Neural cell (in vitro differentiated cells): ENCODE measurements at regions not wholly inside any gene's neighbourhood (a gene's known extent, or its start where the extent isn't known, plus 50 kb on each side); places are given as distances from the start of the nearest gene placed in this dataset.

Experiments
- H2AFZ ChIP-seq: fragments of 200-600, 300-800 bp; sonication (generic), shearing (Covaris generic); 2 replicates; pipeline ENCODE4 v1.6.0; 2014; ENCODE audit warnings: low read depth, mild to moderate bottlenecking, antibody characterized with exemption, low read length, moderate library complexity
- H3F3A ChIP-seq: fragments of 200-600 bp; shearing (Covaris generic); 2 replicates; pipeline ENCODE4 v1.6.1; 2016; ENCODE audit warnings: mild to moderate bottlenecking, moderate library complexity, mixed read lengths, antibody characterized with exemption, low read length; ENCODE audit not compliant: insufficient read depth, poor library complexity, severe bottlenecking
- H3K27ac ChIP-seq: fragments of 200-600, 300-800 bp; sonication (generic), shearing (Covaris generic); 2 replicates; pipeline ENCODE4 v1.5.1; 2014; ENCODE audit warnings: mild to moderate bottlenecking, low read length, moderate library complexity
- H3K27me3 ChIP-seq: fragments of 300-800, 200-600 bp; sonication (generic), shearing (Covaris generic); 2 replicates; pipeline ENCODE4 v1.6.0; 2014; ENCODE audit warnings: mild to moderate bottlenecking, low read depth, low read length, moderate library complexity; ENCODE audit not compliant: insufficient read depth
- H3K36me3 ChIP-seq: fragments of 300-800, 200-600 bp; sonication (generic), shearing (Covaris generic); 2 replicates; pipeline ENCODE4 v1.5.1; 2014; ENCODE audit warnings: mild to moderate bottlenecking, antibody characterized with exemption, low read length, moderate library complexity; ENCODE audit not compliant: insufficient read depth
- H3K4me2 ChIP-seq: fragments of 300-800, 200-600 bp; sonication (generic), shearing (Covaris generic); 2 replicates; pipeline ENCODE4 v1.6.0; 2014; ENCODE audit warnings: mild to moderate bottlenecking, low read length
- H3K4me3 ChIP-seq: fragments of 300-800, 200-600 bp; sonication (generic), shearing (Covaris generic); 2 replicates; pipeline ENCODE4 v1.5.1; 2014; ENCODE audit warnings: mild to moderate bottlenecking, low read length, moderate library complexity
- H3K79me2 ChIP-seq: fragments of 200-600 bp; shearing (Covaris generic); replicated peaks from 2 replicates; pipeline ENCODE4 v1.6.0; 2014; ENCODE audit warnings: mild to moderate bottlenecking, low read length, moderate library complexity; ENCODE audit not compliant: insufficient read depth
- H3K9ac ChIP-seq: fragments of 300-800, 200-600 bp; sonication (generic), shearing (Covaris generic); 2 replicates; pipeline ENCODE4 v1.6.1; 2016; ENCODE audit warnings: mild to moderate bottlenecking, low read length, mixed read lengths
- H3K9me2 ChIP-seq: fragments of 200-600 bp; shearing (Covaris generic); 2 replicates; pipeline ENCODE4 v1.6.1; 2016; ENCODE audit warnings: mild to moderate bottlenecking, low read length, mixed read lengths; ENCODE audit not compliant: insufficient read depth
- H3K9me3 ChIP-seq: fragments of 200-600, 300-800 bp; sonication (generic), shearing (Covaris generic); 2 replicates; pipeline ENCODE4 v1.6.1; 2016; ENCODE audit warnings: mild to moderate bottlenecking, mixed run types, low read length, moderate library complexity, mixed read lengths
- H4K20me1 ChIP-seq: fragments of 200-600 bp; shearing (Covaris generic); 2 replicates; pipeline ENCODE4 v1.6.1; 2016; ENCODE audit warnings: mild to moderate bottlenecking, mixed run types; ENCODE audit not compliant: insufficient read depth
- CTCF ChIP-seq: fragments of 450-650 bp; IDR thresholded peaks from 2 replicates; pipeline ENCODE4 v1.5.1; 2014; ENCODE audit warnings: antibody characterized with exemption, mild to moderate bottlenecking, moderate library complexity; ENCODE audit not compliant: poor library complexity, severe bottlenecking
- EP300 ChIP-seq: fragments of 450-650 bp; conservative IDR thresholded peaks from 2 replicates; pipeline ENCODE4 v1.6.1; 2014; ENCODE audit warnings: antibody characterized with exemption, mild to moderate bottlenecking, moderate library complexity; ENCODE audit not compliant: poor library complexity, severe bottlenecking
- EZH2 ChIP-seq: fragments of 200-600, 300-800 bp; shearing (Covaris generic), sonication (generic); IDR thresholded peaks from 2 replicates; pipeline ENCODE4 v1.6.1; 2014; ENCODE audit warnings: antibody characterized with exemption, low read length, borderline replicate concordance, mild to moderate bottlenecking; ENCODE audit not compliant: insufficient read depth, poor library complexity, severe bottlenecking
- MXI1 ChIP-seq: fragments of 450-650 bp; conservative IDR thresholded peaks from 2 replicates; pipeline ENCODE4 v1.6.1; 2014; ENCODE audit warnings: antibody characterized with exemption, mild to moderate bottlenecking; ENCODE audit not compliant: poor library complexity, severe bottlenecking
- POLR2AphosphoS5 ChIP-seq: IDR thresholded peaks from 2 replicates; pipeline ENCODE4 v1.6.1; 2012
- RAD21 ChIP-seq: fragments of 450-650 bp; conservative IDR thresholded peaks from 2 replicates; pipeline ENCODE4 v1.6.1; 2014; ENCODE audit warnings: antibody characterized with exemption, mild to moderate bottlenecking, moderate library complexity
- REST ChIP-seq: IDR thresholded peaks from 2 replicates; pipeline ENCODE4 v1.6.1; 2012; ENCODE audit warnings: borderline replicate concordance
- SMC3 ChIP-seq: fragments of 450-650 bp; conservative IDR thresholded peaks from 2 replicates; pipeline ENCODE4 v1.6.1; 2014; ENCODE audit warnings: antibody characterized with exemption, mild to moderate bottlenecking, moderate library complexity; ENCODE audit not compliant: poor library complexity
- TAF1 ChIP-seq: IDR thresholded peaks from 2 replicates; pipeline ENCODE4 v1.6.1; 2012; ENCODE audit warnings: low read depth

- Histone ChIP-seq H3K9me3 (no peaks in the 10 kb centered on the region), H2AFZ (no peak overlapping the region), H3K4me2 (no peak overlapping the region), H3K79me2 (no peaks in the 10 kb centered on the region), H3K27ac (no peak overlapping the region), H3K9me2 (no peaks in the 10 kb centered on the region), H3K27me3 (no peaks in the 10 kb centered on the region), H3F3A (no peaks in the 10 kb centered on the region), H4K20me1 (no peaks in the 10 kb centered on the region), H3K9ac (no peak overlapping the region), H3K36me3 (no peaks in the 10 kb centered on the region), H3K4me3 (no peak overlapping the region)
- TF ChIP-seq EZH2 (no peak), SMC3 (no peak), POLR2AphosphoS5 (no peak), RAD21 (no peak), REST (no peak), EP300 (no peak), TAF1 (no peak), MXI1 (no peak)
Observed at GRCh38 chr2:226669905-226670304, 129.7 kb downstream of the IRS1 start.

- Histone ChIP-seq H3K79me2 (no peaks in the 10 kb centered on the region), H4K20me1 (no peaks in the 10 kb centered on the region), H3K27ac (no peak overlapping the region), H3K4me2 (no peak overlapping the region), H3K9ac (no peak overlapping the region), H2AFZ (no peak overlapping the region), H3K4me3 (no peak overlapping the region), H3F3A (no peaks in the 10 kb centered on the region), H3K27me3 (no peaks in the 10 kb centered on the region), H3K36me3 (no peaks in the 10 kb centered on the region), H3K9me3 (no peaks in the 10 kb centered on the region), H3K9me2 (no peaks in the 10 kb centered on the region)
- TF ChIP-seq EZH2, result no peak
- no peak for TF ChIP-seq POLR2AphosphoS5
- no peak for TF ChIP-seq MXI1
- TF ChIP-seq SMC3, result no peak
- TF ChIP-seq CTCF, result no peak
- TF ChIP-seq RAD21, result no peak
- TF ChIP-seq EP300, result no peak
- TF ChIP-seq TAF1, result no peak
- no peak for TF ChIP-seq REST
Observed at GRCh38 chr2:226669249-226669648, 130.4 kb downstream of the IRS1 start.
